Tibial nerve (tissue), 4 donors: ENCODE measurements at regions not wholly inside any gene's neighbourhood (a gene's known extent, or its start where the extent isn't known, plus 50 kb on each side); places are given as distances from the start of the nearest gene placed in this dataset.

Source experiments
- DNase-seq, 2 donors: peaks; one replicate each; pipeline ENCODE4 v3.0.0-alpha.2; 2019; ENCODE audit warnings: low spot score in 2 of 2
- H3K27ac ChIP-seq, 4 donors: fragments of 200-600 bp; sonication (generic) in 3 of 4; one replicate each; pipeline ENCODE4 v1.5.1; 2017 to 2019; ENCODE audit warnings: mild to moderate bottlenecking in 1 of 4
- H3K27me3 ChIP-seq, 2 donors: fragments of 200-600 bp; sonication (generic) in 1 of 2; one replicate each; pipeline versions ENCODE4 v1.5.1 to v1.6.0; 2017 to 2019
- H3K36me3 ChIP-seq, 3 donors: fragments of 200-600 bp; sonication (generic); one replicate each; pipeline ENCODE4 v1.5.1; 2018 to 2019
- H3K4me1 ChIP-seq, 4 donors: fragments of 200-600 bp; sonication (generic) in 3 of 4; one replicate each; pipeline ENCODE4 v1.5.1; 2017 to 2019
- H3K4me3 ChIP-seq, 4 donors: fragments of 200-600 bp; sonication (generic) in 3 of 4; one replicate each; pipeline ENCODE4 v1.5.1; 2017 to 2019; ENCODE audit warnings: mild to moderate bottlenecking in 1 of 4, moderate library complexity in 1 of 4
- H3K9me3 ChIP-seq, 4 donors: fragments of 200-600 bp; sonication (generic) in 3 of 4; one replicate each; pipeline ENCODE4 v1.5.1; 2017 to 2019
- CTCF ChIP-seq, 5 experiments: fragments of 200-600 bp in 3 of 5; fragments of 450-650 bp in 2 of 5; sonication (generic) in 3 of 5; IDR thresholded peaks; one replicate each; pipeline ENCODE4 v1.5.1; 2016 to 2019; ENCODE audit warnings: antibody characterized with exemption in 5 of 5, mild to moderate bottlenecking in 3 of 5, moderate library complexity in 2 of 5
- EP300 ChIP-seq, 2 donors: sonication (generic); formaldehyde crosslinking; IDR thresholded peaks; one replicate each; pipeline ENCODE4 v1.6.1; 2017; ENCODE audit warnings: antibody characterized with exemption in 2 of 2, mild to moderate bottlenecking in 1 of 2
- POLR2A ChIP-seq, 2 donors: fragments of 450-650 bp; IDR thresholded peaks; one replicate each; pipeline ENCODE4 v1.6.1; 2017; ENCODE audit warnings: antibody characterized with exemption in 2 of 2, mild to moderate bottlenecking in 2 of 2, moderate library complexity in 2 of 2
- WGBS, 2 donors: methylation state at CpG; one replicate each; pipeline ENCODE4 v1.1.5; 2018; 5-methylcytosine and 5-hydroxymethylcytosine counted together

GRCh38 chr15:31228011-31228484 is 98.6 kb upstream of the KLF13 start:
- no peaks in the 10 kb centered on the region for H3K27me3 ChIP-seq
- no peaks in the 10 kb centered on the region for H3K36me3 ChIP-seq
- TF ChIP-seq EP300 (IDR thresholded peaks at IDR 0.05) = no peak
- no peak for TF ChIP-seq CTCF (IDR thresholded peaks at IDR 0.05)
- TF ChIP-seq POLR2A (IDR thresholded peaks at IDR 0.05) = no peak
- H3K4me3 ChIP-seq = no peak overlapping the region
- DNase-seq = no peak
- WGBS, 2 donors = 68 to 72% methylated on average over 7 of the region's 7 CpGs
- no peaks in the 10 kb centered on the region for H3K9me3 ChIP-seq
- peaks cover 0 to 20% (median 15%) of the 10 kb centered on the region in 4 donors for H3K4me1 ChIP-seq
- H3K27ac ChIP-seq = no peak overlapping the region

GRCh38 chr15:31228980-31229826 is 97.4 kb upstream of the KLF13 start:
- Histone ChIP-seq H3K9me3 (no peaks in the 10 kb centered on the region), H3K27me3 (no peaks in the 10 kb centered on the region), H3K27ac (no peak overlapping the region), H3K36me3 (no peaks in the 10 kb centered on the region), H3K4me1 (peaks cover 0 to 8% (median 3%) of the 10 kb centered on the region in 4 donors), H3K4me3 (no peak overlapping the region)
- TF ChIP-seq CTCF (IDR thresholded peaks at IDR 0.05) (no peak), EP300 (IDR thresholded peaks at IDR 0.05) (no peak), POLR2A (IDR thresholded peaks at IDR 0.05) (no peak)
- 71 to 83% methylated on average over 5 to 7 of the region's 8 CpGs for WGBS, 2 donors
- no peak for DNase-seq

GRCh38 chr15:31230630-31231485 is 95.8 kb upstream of the KLF13 start:
- 88 to 94% methylated on average over 6 of the region's 6 CpGs for WGBS, 2 donors
- Histone ChIP-seq H3K27ac (no peak overlapping the region), H3K27me3 (no peaks in the 10 kb centered on the region), H3K4me1 (peaks cover 0 to 8% (median 3%) of the 10 kb centered on the region in 4 donors), H3K9me3 (no peaks in the 10 kb centered on the region), H3K36me3 (no peaks in the 10 kb centered on the region), H3K4me3 (no peak overlapping the region)
- no peak for TF ChIP-seq EP300 (IDR thresholded peaks at IDR 0.05)
- no peak for TF ChIP-seq POLR2A (IDR thresholded peaks at IDR 0.05)
- TF ChIP-seq CTCF (IDR thresholded peaks at IDR 0.05) = no peak
- DNase-seq = no peak

DNA sequence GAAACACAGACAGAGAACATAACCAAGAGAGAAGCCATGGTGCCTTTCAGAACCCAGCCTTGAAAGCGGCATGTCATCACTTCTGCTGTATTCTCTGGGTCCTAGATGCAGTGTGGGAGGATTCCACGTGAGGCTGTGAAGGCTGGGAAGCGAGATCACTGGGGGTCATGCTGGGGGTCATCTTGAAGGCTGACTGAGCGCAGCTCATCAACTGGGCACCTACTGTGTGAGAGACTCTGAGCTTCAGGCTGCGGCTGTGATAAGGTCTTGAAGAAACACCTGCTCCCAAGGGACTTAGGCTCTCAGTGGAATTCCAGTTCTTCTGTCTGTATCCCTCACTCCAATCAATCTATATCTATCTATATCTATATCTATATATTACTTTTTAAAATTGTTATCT is 91.8 kb upstream of the KLF13 start:
- 77 to 78% methylated on average over 5 of the region's 5 CpGs for WGBS, 2 donors
- no peaks in the 10 kb centered on the region for H3K9me3 ChIP-seq

More for the DNA sequence above, 91.8 kb upstream of the KLF13 start:
- H3K4me1 ChIP-seq = peaks cover 0 to 25% (median 16%) of the 10 kb centered on the region in 4 donors
- no peak for TF ChIP-seq CTCF (IDR thresholded peaks at IDR 0.05)
- no peak for TF ChIP-seq EP300 (IDR thresholded peaks at IDR 0.05)
- TF ChIP-seq POLR2A (IDR thresholded peaks at IDR 0.05) = no peak
- no peaks in the 10 kb centered on the region for H3K36me3 ChIP-seq
- H3K4me3 ChIP-seq = no peak overlapping the region
- no peaks in the 10 kb centered on the region for H3K27me3 ChIP-seq
- no peak for DNase-seq
- H3K27ac ChIP-seq = no peak overlapping the region
